ENCODE measurements at regions not wholly inside any gene's neighbourhood (a gene's known extent, or its start where the extent isn't known, plus 50 kb on each side); places are given as distances from the start of the nearest gene placed in this dataset.

- TF ChIP-seq CTCF (IDR thresholded peaks at IDR 0.05) = no peak
- CTCF ChIA-PET = no interaction called here
- H3K27me3 Mint-ChIP-seq = no peaks in the 10 kb centered on the region
- H3K4me3 Mint-ChIP-seq = no peak overlapping the region
- H3K27ac Mint-ChIP-seq = no peak overlapping the region
- intact Hi-C loops (cut with micrococcal nuclease) = no loop called here
- POLR2A ChIA-PET = no interaction called here
- no peaks in the 10 kb centered on the region for H3K36me3 Mint-ChIP-seq (ENCODE audit: low read depth)
- H3K4me1 Mint-ChIP-seq = no peaks in the 10 kb centered on the region
- no peak for DNase-seq
- no peak for ATAC-seq (ENCODE audit: low read depth)
- H3K9me3 Mint-ChIP-seq = no peaks in the 10 kb centered on the region
Observed at GRCh38 chr6:112574190-112574589, 227.1 kb downstream of the RFPL4B start.

GRCh38 chr6:112575309-112575834 lies 228.2 kb downstream of the RFPL4B start:
- no peak overlapping the region for H3K27ac Mint-ChIP-seq
- H3K4me3 Mint-ChIP-seq = no peak overlapping the region
- no peaks in the 10 kb centered on the region for H3K9me3 Mint-ChIP-seq
- H3K4me1 Mint-ChIP-seq = no peaks in the 10 kb centered on the region
- ChIA-PET POLR2A (no interaction called here), CTCF (no interaction called here)
- no peak for DNase-seq
- TF ChIP-seq CTCF (IDR thresholded peaks at IDR 0.05) = no peak
- no peaks in the 10 kb centered on the region for H3K36me3 Mint-ChIP-seq (ENCODE audit: low read depth)
- intact Hi-C loops (cut with micrococcal nuclease) = no loop called here
- ATAC-seq (ENCODE audit: low read depth) = no peak
- no peaks in the 10 kb centered on the region for H3K27me3 Mint-ChIP-seq

GRCh38 chr6:112576423-112576822 lies 229.3 kb downstream of the RFPL4B start:
- intact Hi-C loops (cut with micrococcal nuclease) = no loop called here
- H3K9me3 Mint-ChIP-seq = no peaks in the 10 kb centered on the region

GRCh38 chr6:112579601-112580000 lies 232.5 kb downstream of the RFPL4B start:
- Mint-ChIP-seq H3K27me3 (no peaks in the 10 kb centered on the region), H3K9me3 (peaks cover 3% of the 10 kb centered on the region), H3K27ac (no peak overlapping the region), H3K4me3 (no peak overlapping the region), H3K4me1 (no peaks in the 10 kb centered on the region), H3K36me3 (ENCODE audit: low read depth) (no peaks in the 10 kb centered on the region)
- POLR2A ChIA-PET = no interaction called here
- ATAC-seq (ENCODE audit: low read depth) = no peak
- DNase-seq = no peak
- no peak for TF ChIP-seq CTCF (IDR thresholded peaks at IDR 0.05)
- intact Hi-C loops (cut with micrococcal nuclease) = no loop called here
- CTCF ChIA-PET = no interaction called here

More at GRCh38 chr6:112576423-112576822, 229.3 kb downstream of the RFPL4B start:
- H3K27ac Mint-ChIP-seq = no peak overlapping the region
- no peaks in the 10 kb centered on the region for H3K27me3 Mint-ChIP-seq
- no peak overlapping the region for H3K4me3 Mint-ChIP-seq
- POLR2A ChIA-PET = no interaction called here
- ATAC-seq (ENCODE audit: low read depth) = no peak
- no peak for TF ChIP-seq CTCF (IDR thresholded peaks at IDR 0.05)
- no peaks in the 10 kb centered on the region for H3K4me1 Mint-ChIP-seq
- no peak for DNase-seq
- H3K36me3 Mint-ChIP-seq (ENCODE audit: low read depth) = no peaks in the 10 kb centered on the region
- CTCF ChIA-PET = no interaction called here

GRCh38 chr6:112581015-112581414 lies 233.9 kb downstream of the RFPL4B start:
- intact Hi-C loops (cut with micrococcal nuclease) = no loop called here
- CTCF ChIA-PET = no interaction called here
- ATAC-seq (ENCODE audit: low read depth) = no peak
- no peak for TF ChIP-seq CTCF (IDR thresholded peaks at IDR 0.05)
- POLR2A ChIA-PET = no interaction called here
- no peaks in the 10 kb centered on the region for H3K36me3 Mint-ChIP-seq (ENCODE audit: low read depth)
- H3K27me3 Mint-ChIP-seq = no peaks in the 10 kb centered on the region
- no peak overlapping the region for H3K4me3 Mint-ChIP-seq
- H3K4me1 Mint-ChIP-seq = no peaks in the 10 kb centered on the region
- peaks cover 3% of the 10 kb centered on the region for H3K9me3 Mint-ChIP-seq
- DNase-seq = no peak
- H3K27ac Mint-ChIP-seq = no peak overlapping the region
